A549 (cell line): ENCODE measurements at regions not wholly inside any gene's neighbourhood (a gene's known extent, or its start where the extent isn't known, plus 50 kb on each side); places are given as distances from the start of the nearest gene placed in this dataset.
A peak's percentile ranks its signal among the peaks of the same experiment; 100 is the strongest.

Source experiments
- ATAC-seq, 2 experiments: fragments of 200-7000 bp in 1 of 2; fragments of >200 bp in 1 of 2; cut with Nextera tagmentation in 1 of 2; cut with Tn5 transposase in 1 of 2; 3 replicates each; pipeline versions ENCODE4 v1.8.0 to v1.9.1; 2018 to 2020; ENCODE audit warnings: mild to moderate bottlenecking in 1 of 2, moderate library complexity in 1 of 2
- CTCF ChIA-PET: fragments of 300-600 bp; sonication (Branson Sonifier 250); formaldehyde crosslinking; extraction: SDS; loops from one replicate; lab custom pipeline; 2021; ENCODE audit warnings: antibody characterized with exemption, inconsistent platforms; lab: Yijun Ruan, JAX
- POLR2A ChIA-PET: fragments of 350-600 bp; formaldehyde crosslinking; extraction: SDS; loops from one replicate; lab custom pipeline; 2021; ENCODE audit warnings: antibody characterized with exemption, inconsistent platforms; lab: Yijun Ruan, JAX
- DNase-seq, 2 experiments: peaks; one replicate each; pipeline versions ENCODE4 v3.0.0 to v3.0.0-alpha.2; 2011 to 2016; ENCODE audit warnings: low read depth in 1 of 2, low spot score in 1 of 2
- FAIRE-seq: peaks from 2 replicates; lab custom pipeline; 2011; peaks lifted over from hg19 to GRCh38; lab: Jason Lieb, UNC
- H3K27ac ChIP-seq, 2 experiments: fragments of >200 bp; sonication (Bioruptor Twin); formaldehyde crosslinking; 3 replicates each; pipeline ENCODE4 v1.5.1; 2016 to 2017
- H3K4me1 ChIP-seq: fragments of >200 bp; sonication (Bioruptor Twin); formaldehyde crosslinking; 3 replicates; pipeline ENCODE4 v1.6.1; 2016
- H3K4me2 ChIP-seq: fragments of >200 bp; sonication (Bioruptor Twin); formaldehyde crosslinking; 3 replicates; pipeline ENCODE4 v1.6.1; 2016
- H3K4me3 ChIP-seq: fragments of >200 bp; sonication (Bioruptor Twin); formaldehyde crosslinking; 3 replicates; pipeline ENCODE4 v1.5.1; 2016
- H3K9me3 ChIP-seq: fragments of >200 bp; sonication (Bioruptor Twin); formaldehyde crosslinking; 3 replicates; pipeline ENCODE4 v1.6.1; 2016
- CBX8 ChIP-seq: fragments of 200-600 bp; sonication (generic); IDR thresholded peaks from 2 replicates; pipeline ENCODE4 v1.6.1; 2016
- CEBPB ChIP-seq, 2 experiments: fragments of >200 bp in 1 of 2; sonication (Bioruptor Twin) in 1 of 2; formaldehyde crosslinking in 1 of 2; IDR thresholded peaks; 2 replicates each; pipeline ENCODE4 v1.6.1; 2012 to 2016
- CHD4 ChIP-seq: fragments of 200-600 bp; sonication (generic); IDR thresholded peaks from 2 replicates; pipeline ENCODE4 v1.6.1; 2016; ENCODE audit warnings: antibody characterized with exemption, mild to moderate bottlenecking, borderline replicate concordance
- FOSB ChIP-seq: fragments of 250-450 bp; sonication (Bioruptor Pico); IDR thresholded peaks from 2 replicates; pipeline ENCODE4 v1.5.0; 2020; ENCODE audit warnings: mild to moderate bottlenecking, moderate library complexity
- FOSL2 ChIP-seq, 2 experiments: fragments of 450-650 bp in 1 of 2; fragments of >200 bp in 1 of 2; sonication (Bioruptor Twin) in 1 of 2; formaldehyde crosslinking; IDR thresholded peaks; 2 replicates each; pipeline versions ENCODE4 v1.5.0 to v1.6.1; 2016 to 2020; ENCODE audit warnings: mild to moderate bottlenecking in 1 of 2, moderate library complexity in 1 of 2
- FOXS1 ChIP-seq: fragments of 250-450 bp; sonication (Bioruptor Pico); IDR thresholded peaks from 2 replicates; pipeline ENCODE4 v1.5.0; 2020; ENCODE audit warnings: mild to moderate bottlenecking, moderate library complexity
- GATA3 ChIP-seq: IDR thresholded peaks from 2 replicates; pipeline ENCODE4 v1.6.1; 2012; ENCODE audit warnings: borderline replicate concordance
- HEYL ChIP-seq: fragments of 250-450 bp; sonication (Bioruptor Pico); IDR thresholded peaks from 2 replicates; pipeline ENCODE4 v1.8.0; 2021; ENCODE audit warnings: mild to moderate bottlenecking, moderate library complexity
- JUNB ChIP-seq: fragments of >200 bp; sonication (Bioruptor Twin); formaldehyde crosslinking; IDR thresholded peaks from 2 replicates; pipeline ENCODE4 v1.6.1; 2016
- KDM1A ChIP-seq: fragments of 200-600 bp; sonication (generic); IDR thresholded peaks from 2 replicates; pipeline ENCODE4 v1.6.1; 2016; ENCODE audit warnings: low read depth, mild to moderate bottlenecking
- MAFK ChIP-seq: fragments of 450-650 bp; IDR thresholded peaks from 2 replicates; pipeline ENCODE4 v1.6.1; 2014; ENCODE audit not compliant: partially characterized antibody
- MAZ ChIP-seq: fragments of 150-350 bp; IDR thresholded peaks from 2 replicates; pipeline ENCODE4 v1.6.1; 2014; ENCODE audit warnings: antibody characterized with exemption, low read depth, low read length, borderline replicate concordance
- MYC ChIP-seq: IDR thresholded peaks from 2 replicates; pipeline ENCODE4 v1.6.1; 2012; ENCODE audit warnings: mild to moderate bottlenecking, inconsistent platforms, low read length, improper control_type of control experiment, borderline replicate concordance
- NFE2L2 ChIP-seq: fragments of 150-350 bp; conservative IDR thresholded peaks from 2 replicates; pipeline ENCODE4 v1.6.1; 2014; ENCODE audit warnings: low read length
- PHF8 ChIP-seq: fragments of 200-600 bp; sonication (generic); IDR thresholded peaks from 2 replicates; pipeline ENCODE4 v1.6.1; 2016; ENCODE audit warnings: low read depth, mild to moderate bottlenecking, antibody characterized with exemption, moderate library complexity, borderline replicate concordance
- POLR2A ChIP-seq: IDR thresholded peaks from 2 replicates; pipeline ENCODE4 v1.6.1; 2012; ENCODE audit warnings: mild to moderate bottlenecking, low read length
- RAD21 ChIP-seq, 2 experiments: fragments of >200 bp in 1 of 2; sonication (Bioruptor Twin) in 1 of 2; formaldehyde crosslinking in 1 of 2; IDR thresholded peaks in 1 of 2; conservative IDR thresholded peaks in 1 of 2; 2 replicates in 1 of 2; 3 replicates in 1 of 2; pipeline ENCODE4 v1.6.1; 2012 to 2018; ENCODE audit warnings: inconsistent platforms in 1 of 2
- TF ChIP-seq, protein P1 (sequence below): fragments of 200-600 bp; sonication (generic); IDR thresholded peaks from 2 replicates; pipeline ENCODE4 v1.6.1; 2016; ENCODE audit warnings: antibody characterized with exemption, mild to moderate bottlenecking, moderate library complexity
- TF ChIP-seq, protein P2 (sequence below): IDR thresholded peaks from 2 replicates; pipeline ENCODE4 v1.6.1; 2012; ENCODE audit warnings: low read depth, borderline replicate concordance
- TF ChIP-seq, protein P3 (sequence below): fragments of 250-450 bp; sonication (Bioruptor Pico); IDR thresholded peaks from 2 replicates; pipeline ENCODE4 v1.5.0; 2020; ENCODE audit warnings: low read depth, mild to moderate bottlenecking, moderate library complexity
- TF ChIP-seq, protein P4 (sequence below): IDR thresholded peaks from 2 replicates; pipeline ENCODE4 v1.6.1; 2012

DNA sequence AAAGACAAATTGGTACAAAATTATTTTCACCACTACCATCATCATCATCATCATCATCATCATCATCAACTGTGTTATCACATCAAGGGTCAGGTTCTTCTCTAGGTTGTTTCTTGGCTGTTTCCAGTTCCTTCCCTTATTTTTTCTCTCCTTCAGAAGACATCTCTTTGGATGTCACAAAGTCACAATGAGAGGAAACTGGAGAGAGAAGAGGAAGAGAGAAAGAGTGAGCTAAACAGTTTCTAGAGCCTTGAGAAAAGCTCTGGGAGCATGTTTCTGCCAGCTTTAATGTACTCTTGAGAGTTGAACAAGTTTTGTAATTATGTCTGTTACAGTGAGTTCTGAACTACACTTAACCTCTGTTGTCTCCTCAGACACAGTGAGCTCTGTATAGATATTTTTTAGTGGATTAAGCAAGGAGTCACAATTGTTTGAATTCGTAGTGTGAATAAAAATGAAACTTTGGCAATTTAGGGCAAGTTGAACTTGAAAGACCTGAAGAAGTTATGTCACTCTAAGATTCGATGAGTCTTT lies 123.0 kb upstream of the AKIRIN2 start (continued):
- TF ChIP-seq, protein P1, sequence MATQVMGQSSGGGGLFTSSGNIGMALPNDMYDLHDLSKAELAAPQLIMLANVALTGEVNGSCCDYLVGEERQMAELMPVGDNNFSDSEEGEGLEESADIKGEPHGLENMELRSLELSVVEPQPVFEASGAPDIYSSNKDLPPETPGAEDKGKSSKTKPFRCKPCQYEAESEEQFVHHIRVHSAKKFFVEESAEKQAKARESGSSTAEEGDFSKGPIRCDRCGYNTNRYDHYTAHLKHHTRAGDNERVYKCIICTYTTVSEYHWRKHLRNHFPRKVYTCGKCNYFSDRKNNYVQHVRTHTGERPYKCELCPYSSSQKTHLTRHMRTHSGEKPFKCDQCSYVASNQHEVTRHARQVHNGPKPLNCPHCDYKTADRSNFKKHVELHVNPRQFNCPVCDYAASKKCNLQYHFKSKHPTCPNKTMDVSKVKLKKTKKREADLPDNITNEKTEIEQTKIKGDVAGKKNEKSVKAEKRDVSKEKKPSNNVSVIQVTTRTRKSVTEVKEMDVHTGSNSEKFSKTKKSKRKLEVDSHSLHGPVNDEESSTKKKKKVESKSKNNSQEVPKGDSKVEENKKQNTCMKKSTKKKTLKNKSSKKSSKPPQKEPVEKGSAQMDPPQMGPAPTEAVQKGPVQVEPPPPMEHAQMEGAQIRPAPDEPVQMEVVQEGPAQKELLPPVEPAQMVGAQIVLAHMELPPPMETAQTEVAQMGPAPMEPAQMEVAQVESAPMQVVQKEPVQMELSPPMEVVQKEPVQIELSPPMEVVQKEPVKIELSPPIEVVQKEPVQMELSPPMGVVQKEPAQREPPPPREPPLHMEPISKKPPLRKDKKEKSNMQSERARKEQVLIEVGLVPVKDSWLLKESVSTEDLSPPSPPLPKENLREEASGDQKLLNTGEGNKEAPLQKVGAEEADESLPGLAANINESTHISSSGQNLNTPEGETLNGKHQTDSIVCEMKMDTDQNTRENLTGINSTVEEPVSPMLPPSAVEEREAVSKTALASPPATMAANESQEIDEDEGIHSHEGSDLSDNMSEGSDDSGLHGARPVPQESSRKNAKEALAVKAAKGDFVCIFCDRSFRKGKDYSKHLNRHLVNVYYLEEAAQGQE: no peak
- TF ChIP-seq PHF8 (no peak), HEYL (CRISPR knock-in tag) (no peak), RAD21 (conservative IDR thresholded peaks at IDR 0.05 in 1 of 2, IDR thresholded peaks at IDR 0.05 in 1 of 2) (no peak), FOXS1 (CRISPR knock-in tag) (no peak), KDM1A (no peak), JUNB (no peak), CHD4 (no peak), GATA3 (no peak), MAFK (no peak), CBX8 (no peak), MYC (no peak)
- TF ChIP-seq, protein P2, sequence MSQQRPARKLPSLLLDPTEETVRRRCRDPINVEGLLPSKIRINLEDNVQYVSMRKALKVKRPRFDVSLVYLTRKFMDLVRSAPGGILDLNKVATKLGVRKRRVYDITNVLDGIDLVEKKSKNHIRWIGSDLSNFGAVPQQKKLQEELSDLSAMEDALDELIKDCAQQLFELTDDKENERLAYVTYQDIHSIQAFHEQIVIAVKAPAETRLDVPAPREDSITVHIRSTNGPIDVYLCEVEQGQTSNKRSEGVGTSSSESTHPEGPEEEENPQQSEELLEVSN: no peak

DNA sequence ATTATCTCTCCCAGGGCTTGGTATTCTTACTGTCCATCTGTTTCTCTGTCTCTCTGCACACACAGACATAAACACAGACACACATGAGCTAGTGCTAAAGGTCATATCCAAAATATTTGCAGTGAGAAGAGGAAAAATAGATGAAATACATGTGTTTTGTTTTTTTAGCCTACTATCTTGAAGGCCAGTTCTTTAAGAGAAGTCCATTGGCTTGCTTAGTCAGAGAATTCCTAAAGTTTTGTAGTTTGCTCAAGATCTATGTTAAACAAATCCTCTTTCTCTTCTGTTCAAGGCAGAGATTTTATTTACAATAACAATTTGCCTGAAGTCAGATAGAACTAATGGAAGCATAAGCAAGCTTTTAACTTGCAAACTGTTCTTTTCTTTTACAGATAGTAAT lies 120.0 kb upstream of the AKIRIN2 start:
- no peak for FAIRE-seq
- ChIA-PET POLR2A (no interaction called here), CTCF (interaction anchor here (3.3 kb wide), 1 partner anchor 10 kb away, joined by 11 read pairs; no protein-coding TSS in a partner anchor)
- Histone ChIP-seq H3K9me3 (no peaks in the 10 kb centered on the region), H3K4me2 (peak overlapping the region; percentile 17; the same call in 1 of the 3 replicates), H3K27ac (no peak overlapping the region), H3K4me1 (peaks cover 15% of the 10 kb centered on the region), H3K4me3 (no peak overlapping the region)
- no peak for TF ChIP-seq CHD4
- TF ChIP-seq FOXS1 (CRISPR knock-in tag): no peak
- no peak for TF ChIP-seq CBX8
- no peak for TF ChIP-seq FOSB (CRISPR knock-in tag)
- no peak for TF ChIP-seq CEBPB (IDR thresholded peaks at IDR 0.05)
- no peak for TF ChIP-seq FOSL2 (IDR thresholded peaks at IDR 0.05)
- no peak for TF ChIP-seq FOSL2 (CRISPR knock-in tag; IDR thresholded peaks at IDR 0.05)
- no peak for TF ChIP-seq GATA3
- TF ChIP-seq MAZ: no peak
- TF ChIP-seq, protein P3, sequence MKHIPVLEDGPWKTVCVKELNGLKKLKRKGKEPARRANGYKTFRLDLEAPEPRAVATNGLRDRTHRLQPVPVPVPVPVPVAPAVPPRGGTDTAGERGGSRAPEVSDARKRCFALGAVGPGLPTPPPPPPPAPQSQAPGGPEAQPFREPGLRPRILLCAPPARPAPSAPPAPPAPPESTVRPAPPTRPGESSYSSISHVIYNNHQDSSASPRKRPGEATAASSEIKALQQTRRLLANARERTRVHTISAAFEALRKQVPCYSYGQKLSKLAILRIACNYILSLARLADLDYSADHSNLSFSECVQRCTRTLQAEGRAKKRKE (CRISPR knock-in tag): no peak
- TF ChIP-seq, protein P4, sequence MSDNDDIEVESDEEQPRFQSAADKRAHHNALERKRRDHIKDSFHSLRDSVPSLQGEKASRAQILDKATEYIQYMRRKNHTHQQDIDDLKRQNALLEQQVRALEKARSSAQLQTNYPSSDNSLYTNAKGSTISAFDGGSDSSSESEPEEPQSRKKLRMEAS: no peak
- no peak for TF ChIP-seq NFE2L2
- TF ChIP-seq POLR2A: no peak
- DNase-seq: no peak
- ATAC-seq: no peak
